GM10266 (cell line): ENCODE measurements at regions not wholly inside any gene's neighbourhood (a gene's known extent, or its start where the extent isn't known, plus 50 kb on each side); places are given as distances from the start of the nearest gene placed in this dataset.

Experiments used
- DNase-seq: peaks from one replicate; pipeline ENCODE4 v3.0.0; 2012; ENCODE audit errors: extremely low spot score
- CTCF ChIP-seq: IDR thresholded peaks from 2 replicates; pipeline ENCODE4 v1.5.1; 2012; ENCODE audit warnings: mild to moderate bottlenecking, low read depth; ENCODE audit not compliant: control insufficient read depth, insufficient read depth; ENCODE audit errors: missing control alignments

GRCh38 chr14:101033446-101034165 is 130.1 kb upstream of the RTL1 start:
- no peak for TF ChIP-seq CTCF
- no peak for DNase-seq

- TF ChIP-seq CTCF = no peak
- DNase-seq = no peak
Observed at GRCh38 chr14:101034986-101035385, 131.5 kb upstream of the RTL1 start.

GRCh38 chr14:101035466-101036225 is 132.1 kb upstream of the RTL1 start:
- DNase-seq = no peak
- no peak for TF ChIP-seq CTCF

- no peak for TF ChIP-seq CTCF
- DNase-seq = no peak
Observed at GRCh38 chr14:101037021-101037817, 133.7 kb upstream of the RTL1 start.

- DNase-seq = no peak
- TF ChIP-seq CTCF = no peak
Observed at GRCh38 chr14:101039031-101039754, 135.7 kb upstream of the RTL1 start.

- DNase-seq = no peak
- TF ChIP-seq CTCF = no peak
Observed at GRCh38 chr14:101039755-101040138, 136.2 kb upstream of the RTL1 start.
